Right lobe of liver (tissue), 4 donors: ENCODE measurements at regions not wholly inside any gene's neighbourhood (a gene's known extent, or its start where the extent isn't known, plus 50 kb on each side); places are given as distances from the start of the nearest gene placed in this dataset.

Experiments
- POLR2A ChIP-seq: fragments of 450-650 bp; IDR thresholded peaks from one replicate; pipeline ENCODE4 v1.6.1; 2017; ENCODE audit warnings: antibody characterized with exemption, mild to moderate bottlenecking
- TF ChIP-seq, protein P1 (sequence below), 4 donors: fragments of 200-600 bp in 3 of 4; fragments of 450-650 bp in 1 of 4; IDR thresholded peaks; one replicate each; pipeline versions ENCODE4 v1.5.1 to v1.8.0; 2016 to 2022; ENCODE audit warnings: antibody characterized with exemption in 4 of 4, mild to moderate bottlenecking in 2 of 4
- donor health status: DM: no; HTN: no; CAD: no.
- donor health status: DM: no; HTN: no; CAD: no.
- donor health status: DM: no; HTN: yes; CAD: no.

DNA sequence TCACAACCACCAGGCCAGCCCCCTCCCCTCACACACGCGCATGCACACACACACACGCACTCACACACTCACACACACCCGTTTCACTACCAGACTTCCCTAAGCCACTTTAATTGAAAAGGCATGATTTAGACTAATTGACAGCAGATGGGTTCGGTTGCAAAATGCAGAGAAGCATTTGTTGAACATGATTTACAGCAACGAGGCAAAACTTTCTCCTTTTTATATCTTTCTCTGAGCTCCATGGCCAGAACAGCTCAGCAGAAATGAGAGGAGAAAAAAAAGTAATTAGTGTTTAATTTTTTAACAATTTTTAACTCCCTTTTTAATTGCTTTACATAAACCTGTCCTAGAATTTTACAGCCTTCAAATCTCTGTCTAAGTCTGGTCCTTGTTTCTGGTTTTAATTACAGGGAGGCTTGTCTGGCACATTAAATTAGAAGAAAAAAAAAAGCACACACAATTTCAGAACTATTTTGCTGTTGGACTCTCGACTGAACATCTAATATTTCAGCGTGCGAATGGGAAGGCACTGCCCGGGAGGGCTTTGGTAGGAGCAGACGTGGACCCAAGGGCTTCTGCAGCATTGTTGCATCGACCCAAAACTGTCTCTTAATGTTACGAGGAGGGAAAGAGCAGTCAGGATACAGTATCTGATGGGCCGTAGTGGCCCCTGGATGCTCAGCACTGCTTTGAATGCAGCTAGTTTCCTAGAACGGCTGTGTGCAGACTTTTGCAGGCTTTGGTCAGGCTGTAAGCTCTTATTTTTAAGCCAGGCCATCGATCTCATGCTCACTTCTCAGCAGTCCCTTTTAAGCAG lies 255.9 kb downstream of the SOX9 start:
- TF ChIP-seq, protein P1, sequence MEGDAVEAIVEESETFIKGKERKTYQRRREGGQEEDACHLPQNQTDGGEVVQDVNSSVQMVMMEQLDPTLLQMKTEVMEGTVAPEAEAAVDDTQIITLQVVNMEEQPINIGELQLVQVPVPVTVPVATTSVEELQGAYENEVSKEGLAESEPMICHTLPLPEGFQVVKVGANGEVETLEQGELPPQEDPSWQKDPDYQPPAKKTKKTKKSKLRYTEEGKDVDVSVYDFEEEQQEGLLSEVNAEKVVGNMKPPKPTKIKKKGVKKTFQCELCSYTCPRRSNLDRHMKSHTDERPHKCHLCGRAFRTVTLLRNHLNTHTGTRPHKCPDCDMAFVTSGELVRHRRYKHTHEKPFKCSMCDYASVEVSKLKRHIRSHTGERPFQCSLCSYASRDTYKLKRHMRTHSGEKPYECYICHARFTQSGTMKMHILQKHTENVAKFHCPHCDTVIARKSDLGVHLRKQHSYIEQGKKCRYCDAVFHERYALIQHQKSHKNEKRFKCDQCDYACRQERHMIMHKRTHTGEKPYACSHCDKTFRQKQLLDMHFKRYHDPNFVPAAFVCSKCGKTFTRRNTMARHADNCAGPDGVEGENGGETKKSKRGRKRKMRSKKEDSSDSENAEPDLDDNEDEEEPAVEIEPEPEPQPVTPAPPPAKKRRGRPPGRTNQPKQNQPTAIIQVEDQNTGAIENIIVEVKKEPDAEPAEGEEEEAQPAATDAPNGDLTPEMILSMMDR (IDR thresholded peaks at IDR 0.05): no peak
- TF ChIP-seq POLR2A: no peak
